Activated B cell treated with CpG ODN at 0.5 μM for 24 hours (primary cell): ENCODE measurements at regions not wholly inside any gene's neighbourhood (a gene's known extent, or its start where the extent isn't known, plus 50 kb on each side); places are given as distances from the start of the nearest gene placed in this dataset.

Experiments used
- ATAC-seq: fragments of 200-7000 bp; cut with Tn5 transposase; one replicate; pipeline ENCODE4 v1.10.0; 2021; ENCODE audit warnings: low read depth, mild to moderate bottlenecking, moderate library complexity
- CTCF ChIA-PET: fragments of 350-600 bp; sonication (Branson Sonifier 250); formaldehyde crosslinking; loops from one replicate; lab custom pipeline; 2021; ENCODE audit warnings: antibody characterized with exemption; lab: Charles Lee
- POLR2A ChIA-PET: fragments of 350-600 bp; sonication (Branson Sonifier 250); formaldehyde crosslinking; loops from one replicate; lab custom pipeline; 2021; ENCODE audit warnings: antibody characterized with exemption; lab: Charles Lee
- DNase-seq: peaks from one replicate; pipeline ENCODE4 v3.0.0; 2022
- H3K27ac Mint-ChIP-seq: one replicate; pipeline ENCODE4 v1.8.0; 2020; ENCODE audit warnings: mixed read lengths
- H3K27me3 Mint-ChIP-seq: one replicate; pipeline ENCODE4 v1.8.0; 2021; ENCODE audit warnings: mixed read lengths
- H3K36me3 Mint-ChIP-seq: one replicate; pipeline ENCODE4 v1.8.0; 2021; ENCODE audit warnings: low read depth, mixed read lengths
- H3K4me1 Mint-ChIP-seq: one replicate; pipeline ENCODE4 v1.8.0; 2021; ENCODE audit warnings: mixed read lengths
- H3K4me3 Mint-ChIP-seq: one replicate; pipeline ENCODE4 v1.8.0; 2020; ENCODE audit warnings: mild to moderate bottlenecking, mixed read lengths
- H3K9me3 Mint-ChIP-seq: one replicate; pipeline ENCODE4 v1.8.0; 2020; ENCODE audit warnings: mixed read lengths
- CTCF ChIP-seq: fragments of 200-600 bp; IDR thresholded peaks from one replicate; pipeline ENCODE4 v1.8.0; 2022; ENCODE audit warnings: antibody characterized with exemption, mild to moderate bottlenecking
- intact Hi-C: fragments of 100-400 bp; cut with micrococcal nuclease; formaldehyde crosslinking; loops from one replicate; pipeline ENCODE4 v1.15.1; 2024

DNA sequence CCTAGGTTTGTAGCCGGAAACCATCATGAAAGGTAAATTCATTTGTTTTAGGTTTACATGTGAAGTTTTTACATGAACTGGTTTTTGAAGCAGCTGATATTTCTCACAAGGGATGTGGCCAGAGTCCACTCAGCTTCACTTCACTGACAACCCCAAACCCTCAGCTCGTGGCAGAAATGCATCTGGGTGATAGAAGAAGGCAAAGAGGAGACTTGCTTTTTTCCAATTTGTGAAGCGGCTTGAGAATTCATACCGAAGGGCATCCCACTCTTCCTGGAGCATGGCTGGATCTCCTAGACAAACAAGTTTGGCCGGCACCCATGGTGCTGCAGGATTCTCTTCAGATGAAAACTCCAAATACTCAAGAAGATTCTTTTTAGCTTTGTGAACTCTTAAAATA is 392.8 kb upstream of the CNR1 start:
- DNase-seq (no peak), ATAC-seq (no peak)
- POLR2A ChIA-PET: no interaction called here
- CTCF ChIA-PET: no interaction called here
- H3K27me3 Mint-ChIP-seq: no peaks in the 10 kb centered on the region
- intact Hi-C loops: no loop called here
- H3K9me3 Mint-ChIP-seq: no peaks in the 10 kb centered on the region
- no peak for TF ChIP-seq CTCF
- H3K27ac Mint-ChIP-seq: no peak overlapping the region
- H3K4me1 Mint-ChIP-seq: peaks cover 2% of the 10 kb centered on the region
- H3K4me3 Mint-ChIP-seq: no peak overlapping the region
- H3K36me3 Mint-ChIP-seq: no peaks in the 10 kb centered on the region

GRCh38 chr6:88556663-88557062 is 390.5 kb upstream of the CNR1 start:
- intact Hi-C loops: no loop called here
- Mint-ChIP-seq H3K27ac (no peak overlapping the region), H3K4me1 (peaks cover 1% of the 10 kb centered on the region), H3K36me3 (no peaks in the 10 kb centered on the region), H3K4me3 (no peak overlapping the region), H3K9me3 (no peaks in the 10 kb centered on the region), H3K27me3 (no peaks in the 10 kb centered on the region)
- ChIA-PET CTCF (no interaction called here), POLR2A (no interaction called here)
- no peak for DNase-seq
- no peak for ATAC-seq
- TF ChIP-seq CTCF: no peak

DNA sequence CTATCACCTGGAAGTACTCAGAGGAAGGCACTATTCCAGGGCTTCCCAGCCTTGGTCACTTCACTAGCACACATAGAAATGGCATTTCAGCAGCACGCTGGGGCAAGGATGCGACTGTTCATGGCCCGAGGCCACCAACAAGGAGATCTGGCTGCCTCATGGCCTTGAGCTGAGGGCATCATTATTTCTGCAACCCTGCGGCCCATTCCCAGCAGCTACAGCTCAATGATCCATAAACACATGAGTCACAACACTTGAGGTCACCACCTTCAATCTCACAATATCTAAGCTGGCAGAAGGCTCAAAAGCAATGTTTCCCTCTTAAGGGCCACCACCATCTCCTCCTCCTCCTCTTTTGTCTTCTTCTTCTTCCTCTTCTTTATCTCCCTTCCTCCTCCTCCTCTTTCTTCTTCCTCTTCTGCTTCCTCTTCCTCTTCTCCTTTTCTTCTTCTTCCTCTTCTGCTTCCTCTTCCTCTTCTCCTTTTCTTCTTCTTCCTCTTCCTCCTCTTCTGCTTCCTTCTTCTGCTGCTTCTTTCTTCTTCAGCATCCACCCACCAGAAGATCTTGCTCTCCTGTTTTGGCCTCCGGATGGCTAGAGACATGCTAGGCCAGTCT is 382.9 kb upstream of the CNR1 start:
- Mint-ChIP-seq H3K27me3 (no peaks in the 10 kb centered on the region), H3K9me3 (peaks cover 9% of the 10 kb centered on the region), H3K36me3 (no peaks in the 10 kb centered on the region), H3K27ac (no peak overlapping the region), H3K4me1 (peaks cover 12% of the 10 kb centered on the region), H3K4me3 (no peak overlapping the region)
- TF ChIP-seq CTCF: no peak
- DNase-seq: no peak
- ChIA-PET POLR2A (no interaction called here), CTCF (no interaction called here)
- intact Hi-C loops: no loop called here
- no peak for ATAC-seq

DNA sequence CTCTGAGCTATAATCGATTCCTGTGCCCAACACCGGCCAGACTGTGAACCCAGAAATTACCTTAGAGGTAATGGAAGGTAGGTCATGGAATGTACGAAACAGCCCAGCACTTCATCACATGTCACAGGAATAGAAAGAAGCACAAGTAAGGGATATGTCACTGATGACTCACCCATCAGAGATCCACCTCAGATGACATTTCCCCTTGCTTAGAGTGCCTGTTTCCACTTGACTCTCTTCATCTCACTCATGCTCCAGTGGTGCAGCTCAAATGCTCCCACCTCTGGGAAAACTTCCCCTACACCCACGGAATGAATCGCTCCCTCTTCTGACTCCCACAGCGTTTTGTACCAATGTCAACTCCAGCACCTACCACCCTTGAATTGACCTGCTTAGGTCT is 381.6 kb upstream of the CNR1 start:
- ChIA-PET CTCF (no interaction called here), POLR2A (no interaction called here)
- no peak overlapping the region for H3K27ac Mint-ChIP-seq
- no peak overlapping the region for H3K4me3 Mint-ChIP-seq
- no peaks in the 10 kb centered on the region for H3K27me3 Mint-ChIP-seq
- H3K36me3 Mint-ChIP-seq: no peaks in the 10 kb centered on the region
- intact Hi-C loops: no loop called here
- TF ChIP-seq CTCF: no peak
- peaks cover 12% of the 10 kb centered on the region for H3K4me1 Mint-ChIP-seq
- no peak for DNase-seq
- no peak for ATAC-seq
- peaks cover 9% of the 10 kb centered on the region for H3K9me3 Mint-ChIP-seq

DNA sequence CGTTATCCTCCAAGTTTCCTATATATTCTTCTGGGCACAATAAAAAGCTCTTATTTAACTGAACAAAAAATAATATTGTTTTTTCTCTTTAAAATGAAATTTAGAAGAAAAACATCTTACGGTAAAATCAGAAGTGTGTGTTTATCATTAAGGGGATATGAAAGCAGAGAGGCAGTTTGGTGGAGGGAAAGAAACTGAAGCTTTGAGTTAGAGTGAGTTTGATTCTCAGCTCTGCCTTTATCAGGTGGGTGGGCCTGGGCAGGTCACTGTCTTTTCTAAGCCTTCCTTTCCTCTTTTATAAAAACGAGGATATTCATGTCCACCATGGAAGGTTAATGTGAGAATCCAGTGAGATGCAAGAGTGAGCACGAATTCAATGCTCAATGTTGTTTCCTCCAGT is 379.8 kb upstream of the CNR1 start:
- intact Hi-C loops: no loop called here
- H3K4me3 Mint-ChIP-seq: no peak overlapping the region
- no peak for TF ChIP-seq CTCF
- ChIA-PET POLR2A (no interaction called here), CTCF (no interaction called here)
- DNase-seq (no peak), ATAC-seq (no peak)
- no peak overlapping the region for H3K27ac Mint-ChIP-seq
- H3K27me3 Mint-ChIP-seq: no peaks in the 10 kb centered on the region
- peaks cover 9% of the 10 kb centered on the region for H3K9me3 Mint-ChIP-seq
- peaks cover 12% of the 10 kb centered on the region for H3K4me1 Mint-ChIP-seq
- H3K36me3 Mint-ChIP-seq: no peaks in the 10 kb centered on the region
